Glutamatergic neuron (in vitro differentiated cells): ENCODE measurements at regions not wholly inside any gene's neighbourhood (a gene's known extent, or its start where the extent isn't known, plus 50 kb on each side); places are given as distances from the start of the nearest gene placed in this dataset.

Experiments used
- DNase-seq: peaks from one replicate; pipeline ENCODE4 v3.0.0; 2022
- H3K27ac Mint-ChIP-seq: one replicate; pipeline ENCODE4 v1.8.0; 2020; ENCODE audit warnings: mild to moderate bottlenecking, mixed read lengths, inconsistent platforms; ENCODE audit not compliant: unreplicated experiment
- H3K27me3 Mint-ChIP-seq: one replicate; pipeline ENCODE4 v1.8.0; 2020; ENCODE audit warnings: mild to moderate bottlenecking, moderate library complexity, mixed read lengths, inconsistent platforms; ENCODE audit not compliant: unreplicated experiment
- H3K36me3 Mint-ChIP-seq: one replicate; pipeline ENCODE4 v1.8.0; 2020; ENCODE audit warnings: mild to moderate bottlenecking, mixed read lengths, inconsistent platforms; ENCODE audit not compliant: unreplicated experiment
- H3K4me1 Mint-ChIP-seq: one replicate; pipeline ENCODE4 v1.8.0; 2020; ENCODE audit warnings: mild to moderate bottlenecking, low read depth, mixed read lengths, inconsistent platforms; ENCODE audit not compliant: unreplicated experiment
- H3K4me3 Mint-ChIP-seq: one replicate; pipeline ENCODE4 v1.8.0; 2020; ENCODE audit warnings: mild to moderate bottlenecking, mixed read lengths, inconsistent platforms; ENCODE audit not compliant: unreplicated experiment
- H3K9me3 Mint-ChIP-seq: one replicate; pipeline ENCODE4 v1.8.0; 2020; ENCODE audit warnings: mild to moderate bottlenecking, moderate library complexity, mixed read lengths, inconsistent platforms; ENCODE audit not compliant: unreplicated experiment
- TF ChIP-seq, protein P1 (sequence below): fragments of 200-600 bp; sonication (generic); IDR thresholded peaks from one replicate; pipeline ENCODE4 v1.5.0; 2021; ENCODE audit not compliant: partially characterized antibody, unreplicated experiment

DNA sequence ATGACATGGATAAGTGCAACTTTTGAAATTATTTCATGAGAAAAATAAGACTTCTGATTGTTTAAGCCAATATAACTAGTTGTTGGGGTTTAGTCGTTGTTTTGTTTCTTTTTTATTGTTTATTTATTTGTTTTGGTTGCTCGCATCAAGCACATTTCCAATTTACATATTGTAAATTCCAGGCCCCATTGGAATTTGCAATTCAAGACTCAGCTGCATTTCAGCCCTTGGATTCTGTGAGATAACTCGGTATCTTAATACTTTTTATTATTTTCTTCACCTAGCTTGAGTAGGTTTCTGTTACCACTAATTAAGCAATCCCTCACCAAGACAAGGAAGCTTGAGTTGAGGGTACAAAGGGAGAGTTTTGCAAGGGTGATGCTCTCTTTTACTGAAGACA lies 318.3 kb upstream of the GATB start:
- H3K9me3 Mint-ChIP-seq: no peaks in the 10 kb centered on the region
- no peaks in the 10 kb centered on the region for H3K4me1 Mint-ChIP-seq
- no peaks in the 10 kb centered on the region for H3K36me3 Mint-ChIP-seq
- no peak overlapping the region for H3K4me3 Mint-ChIP-seq
- DNase-seq: no peak
- H3K27me3 Mint-ChIP-seq: no peaks in the 10 kb centered on the region
- H3K27ac Mint-ChIP-seq: no peak overlapping the region
- TF ChIP-seq, protein P1, sequence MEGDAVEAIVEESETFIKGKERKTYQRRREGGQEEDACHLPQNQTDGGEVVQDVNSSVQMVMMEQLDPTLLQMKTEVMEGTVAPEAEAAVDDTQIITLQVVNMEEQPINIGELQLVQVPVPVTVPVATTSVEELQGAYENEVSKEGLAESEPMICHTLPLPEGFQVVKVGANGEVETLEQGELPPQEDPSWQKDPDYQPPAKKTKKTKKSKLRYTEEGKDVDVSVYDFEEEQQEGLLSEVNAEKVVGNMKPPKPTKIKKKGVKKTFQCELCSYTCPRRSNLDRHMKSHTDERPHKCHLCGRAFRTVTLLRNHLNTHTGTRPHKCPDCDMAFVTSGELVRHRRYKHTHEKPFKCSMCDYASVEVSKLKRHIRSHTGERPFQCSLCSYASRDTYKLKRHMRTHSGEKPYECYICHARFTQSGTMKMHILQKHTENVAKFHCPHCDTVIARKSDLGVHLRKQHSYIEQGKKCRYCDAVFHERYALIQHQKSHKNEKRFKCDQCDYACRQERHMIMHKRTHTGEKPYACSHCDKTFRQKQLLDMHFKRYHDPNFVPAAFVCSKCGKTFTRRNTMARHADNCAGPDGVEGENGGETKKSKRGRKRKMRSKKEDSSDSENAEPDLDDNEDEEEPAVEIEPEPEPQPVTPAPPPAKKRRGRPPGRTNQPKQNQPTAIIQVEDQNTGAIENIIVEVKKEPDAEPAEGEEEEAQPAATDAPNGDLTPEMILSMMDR: no peak

DNA sequence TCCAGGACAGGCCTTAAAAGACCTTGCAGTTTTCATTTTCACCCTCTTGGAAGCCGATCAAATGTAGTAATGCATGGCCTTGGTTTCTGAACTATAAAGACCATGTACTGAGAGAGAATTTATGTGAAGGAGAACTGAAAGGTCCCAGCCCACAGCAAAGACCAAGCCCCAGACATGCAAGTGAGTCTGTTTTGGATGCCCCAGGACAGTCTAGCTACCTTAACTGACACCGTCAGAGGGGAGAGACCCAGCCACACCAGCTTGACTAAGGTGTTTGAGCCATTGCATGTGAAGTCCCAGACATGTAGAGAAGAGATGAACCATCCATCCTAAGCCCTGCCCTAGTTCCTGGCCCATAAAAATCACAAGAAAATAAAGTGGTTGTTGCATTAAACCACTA lies 316.8 kb upstream of the GATB start:
- H3K36me3 Mint-ChIP-seq: no peaks in the 10 kb centered on the region
- DNase-seq: no peak
- H3K4me3 Mint-ChIP-seq: no peak overlapping the region
- no peak overlapping the region for H3K27ac Mint-ChIP-seq
- no peaks in the 10 kb centered on the region for H3K4me1 Mint-ChIP-seq
- H3K27me3 Mint-ChIP-seq: peaks cover 2% of the 10 kb centered on the region
- no peaks in the 10 kb centered on the region for H3K9me3 Mint-ChIP-seq
- TF ChIP-seq, protein P1: no peak

DNA sequence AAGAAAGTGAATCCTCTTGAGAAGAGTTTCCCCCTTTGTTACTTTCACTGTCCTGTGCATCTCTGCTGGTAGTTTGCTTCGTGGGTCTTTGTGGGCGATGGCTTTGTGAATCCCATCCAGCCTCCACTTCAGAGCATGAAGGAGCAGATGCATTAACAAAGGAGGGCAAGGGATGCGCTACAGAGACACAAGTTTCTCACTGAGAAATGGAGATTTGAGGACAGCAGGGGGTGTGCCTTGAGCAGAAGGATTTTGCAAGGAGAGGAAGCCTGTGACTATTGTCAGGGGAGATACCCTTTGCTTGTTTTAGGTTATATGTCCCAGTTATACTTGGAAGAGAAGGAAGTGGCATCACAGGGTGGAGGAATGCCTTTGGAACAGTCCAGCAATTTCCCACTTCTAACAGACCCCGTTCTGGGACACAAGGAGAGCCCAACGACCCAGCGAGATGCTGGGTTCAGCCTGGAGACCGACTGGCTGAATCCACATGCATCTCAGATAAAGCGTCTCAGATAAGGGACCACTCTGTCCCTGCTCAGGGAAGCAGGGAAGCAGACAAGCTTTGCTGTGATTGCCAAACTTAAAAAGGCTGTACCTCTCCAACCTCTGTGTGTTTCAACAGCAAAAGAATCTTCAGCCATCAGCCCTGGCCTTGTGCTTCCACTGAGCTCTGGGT lies 314.6 kb upstream of the GATB start:
- no peaks in the 10 kb centered on the region for H3K36me3 Mint-ChIP-seq
- no peaks in the 10 kb centered on the region for H3K4me1 Mint-ChIP-seq
- peaks cover 2% of the 10 kb centered on the region for H3K27me3 Mint-ChIP-seq
- TF ChIP-seq, protein P1: no peak
- DNase-seq: no peak
- H3K27ac Mint-ChIP-seq: no peak overlapping the region
- no peaks in the 10 kb centered on the region for H3K9me3 Mint-ChIP-seq
- H3K4me3 Mint-ChIP-seq: no peak overlapping the region

DNA sequence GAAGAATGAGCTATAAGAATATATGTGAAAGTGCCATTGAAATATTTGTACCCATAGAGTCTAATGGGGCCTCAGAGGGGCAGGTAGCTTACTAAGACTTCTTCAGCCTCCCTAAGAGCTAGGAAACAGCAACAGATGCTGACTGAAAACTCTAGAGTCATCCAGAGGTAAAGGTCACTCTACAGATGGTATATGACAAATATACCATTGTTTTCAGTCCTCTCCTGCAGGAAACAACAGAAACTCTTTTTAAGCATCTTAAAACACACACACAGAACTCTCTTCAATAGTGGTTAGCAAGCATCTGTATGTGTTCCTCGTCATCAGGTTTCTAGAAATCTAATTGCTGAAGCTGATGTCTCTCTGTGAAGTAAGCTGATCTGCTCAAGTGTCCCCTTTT lies 313.8 kb upstream of the GATB start:
- Mint-ChIP-seq H3K4me1 (no peaks in the 10 kb centered on the region), H3K27me3 (peaks cover 2% of the 10 kb centered on the region), H3K9me3 (no peaks in the 10 kb centered on the region), H3K36me3 (no peaks in the 10 kb centered on the region), H3K27ac (no peak overlapping the region), H3K4me3 (no peak overlapping the region)
- DNase-seq: no peak
- TF ChIP-seq, protein P1: no peak

DNA sequence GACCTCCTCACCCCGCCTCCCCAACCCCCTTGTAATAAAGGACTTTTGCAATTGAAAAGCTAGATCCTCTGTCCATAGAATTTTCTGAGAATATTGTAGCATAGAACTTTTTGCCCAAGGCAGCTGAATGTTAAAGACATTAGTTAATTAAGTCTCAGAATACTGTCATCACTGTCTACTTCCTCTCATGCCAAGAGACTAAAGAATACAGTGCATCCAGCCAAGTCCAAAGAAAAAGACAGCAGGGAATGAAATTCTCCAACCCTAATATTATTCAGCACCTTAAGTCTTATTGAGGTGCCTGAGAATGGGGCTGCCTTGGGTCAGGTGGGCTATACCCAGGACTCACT lies 313.3 kb upstream of the GATB start:
- Mint-ChIP-seq H3K36me3 (no peaks in the 10 kb centered on the region), H3K27me3 (peaks cover 2% of the 10 kb centered on the region), H3K4me3 (no peak overlapping the region), H3K9me3 (no peaks in the 10 kb centered on the region), H3K4me1 (no peaks in the 10 kb centered on the region), H3K27ac (no peak overlapping the region)
- no peak for DNase-seq
- TF ChIP-seq, protein P1: no peak
